ENCODE measurements at regions not wholly inside any gene's neighbourhood (a gene's known extent, or its start where the extent isn't known, plus 50 kb on each side); places are given as distances from the start of the nearest gene placed in this dataset.

DNA sequence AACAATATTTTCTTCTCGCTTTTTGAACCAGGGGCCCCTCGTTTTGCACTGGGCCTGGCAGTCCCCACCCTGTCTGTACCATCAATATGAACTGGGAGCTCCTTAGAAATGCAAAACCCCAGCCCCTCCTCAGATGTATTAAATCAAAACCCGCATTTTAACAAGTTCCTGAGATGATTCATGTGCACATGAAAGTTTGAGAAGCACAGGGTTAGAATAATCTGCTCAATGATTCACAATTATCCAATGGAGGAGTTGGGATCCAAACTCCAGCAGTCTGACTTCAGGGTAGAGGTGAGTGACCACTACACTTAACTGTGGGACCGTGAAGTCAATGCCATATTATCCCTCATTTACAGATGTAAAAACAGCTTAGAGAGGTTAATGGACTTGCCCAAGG is 256.4 kb downstream of the IGSF11 start:
- TF ChIP-seq, protein P1, sequence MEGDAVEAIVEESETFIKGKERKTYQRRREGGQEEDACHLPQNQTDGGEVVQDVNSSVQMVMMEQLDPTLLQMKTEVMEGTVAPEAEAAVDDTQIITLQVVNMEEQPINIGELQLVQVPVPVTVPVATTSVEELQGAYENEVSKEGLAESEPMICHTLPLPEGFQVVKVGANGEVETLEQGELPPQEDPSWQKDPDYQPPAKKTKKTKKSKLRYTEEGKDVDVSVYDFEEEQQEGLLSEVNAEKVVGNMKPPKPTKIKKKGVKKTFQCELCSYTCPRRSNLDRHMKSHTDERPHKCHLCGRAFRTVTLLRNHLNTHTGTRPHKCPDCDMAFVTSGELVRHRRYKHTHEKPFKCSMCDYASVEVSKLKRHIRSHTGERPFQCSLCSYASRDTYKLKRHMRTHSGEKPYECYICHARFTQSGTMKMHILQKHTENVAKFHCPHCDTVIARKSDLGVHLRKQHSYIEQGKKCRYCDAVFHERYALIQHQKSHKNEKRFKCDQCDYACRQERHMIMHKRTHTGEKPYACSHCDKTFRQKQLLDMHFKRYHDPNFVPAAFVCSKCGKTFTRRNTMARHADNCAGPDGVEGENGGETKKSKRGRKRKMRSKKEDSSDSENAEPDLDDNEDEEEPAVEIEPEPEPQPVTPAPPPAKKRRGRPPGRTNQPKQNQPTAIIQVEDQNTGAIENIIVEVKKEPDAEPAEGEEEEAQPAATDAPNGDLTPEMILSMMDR (IDR thresholded peaks at IDR 0.05): no peak
- no peak for TF ChIP-seq POLR2A (IDR thresholded peaks at IDR 0.05)

Measured in Peyer's patch (tissue), 4 donors.